ENCODE measurements at regions not wholly inside any gene's neighbourhood (a gene's known extent, or its start where the extent isn't known, plus 50 kb on each side); places are given as distances from the start of the nearest gene placed in this dataset.
"Not testable (repeated sequence)": the region's sequence is repeated elsewhere in the genome, so short reads cannot be mapped to it uniquely, and the experiment has no call there.

DNA sequence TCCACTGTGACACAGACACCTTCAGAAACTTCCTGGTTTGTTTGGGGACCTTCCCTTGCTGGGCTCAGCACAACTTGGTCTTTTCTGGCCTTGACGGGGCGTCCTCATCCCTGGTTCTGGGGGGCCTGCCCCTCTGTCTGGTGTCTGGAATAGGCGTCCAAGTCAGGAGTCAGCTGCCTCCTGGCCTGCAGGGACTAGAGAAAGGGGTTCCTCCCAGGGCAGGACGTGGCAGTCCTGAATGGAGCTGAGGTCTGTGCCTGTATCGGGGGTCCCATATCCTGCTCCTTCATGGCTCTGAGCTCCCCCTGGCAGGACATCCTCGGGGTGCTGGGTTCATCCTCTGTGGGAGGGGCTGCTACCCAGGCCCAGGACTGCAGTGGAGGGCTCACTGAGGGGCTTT lies 384.0 kb downstream of the TMEM121 start:
- Histone ChIP-seq H3K4me2 (ENCODE audit: low read length) (no peak overlapping the region), H3K4me3 (ENCODE audit: insufficient read depth, low read depth, low read length) (no peak overlapping the region), H3K79me2 (ENCODE audit: insufficient read depth, low read length) (no peaks in the 10 kb centered on the region), H4K20me1 (ENCODE audit: insufficient read depth, low read length) (no peaks in the 10 kb centered on the region), H3K9ac (ENCODE audit: low read length) (no peak overlapping the region), H3K36me3 (ENCODE audit: insufficient read depth, low read length) (no peaks in the 10 kb centered on the region), H3K9me3 (ENCODE audit: insufficient read depth, low read depth, low read length) (peaks cover 3% of the 10 kb centered on the region), H3K27me3 (ENCODE audit: insufficient read depth, low read length) (no peaks in the 10 kb centered on the region), H3K27ac (ENCODE audit: low read depth, low read length) (no peak overlapping the region), H3K4me1 (ENCODE audit: insufficient read depth, low read length) (no peaks in the 10 kb centered on the region), H2AFZ (ENCODE audit: low read depth, low read length) (no peak overlapping the region)
- Mint-ChIP-seq H3K27me3 (ENCODE audit: low read depth, unreplicated experiment) (no peaks in the 10 kb centered on the region), H3K36me3 (ENCODE audit: low read depth, unreplicated experiment) (no peaks in the 10 kb centered on the region), H3K9me3 (ENCODE audit: unreplicated experiment) (peaks cover 29% of the 10 kb centered on the region), H3K27ac (ENCODE audit: unreplicated experiment) (no peak overlapping the region), H3K4me1 (ENCODE audit: low read depth, unreplicated experiment) (no peaks in the 10 kb centered on the region), H3K4me3 (ENCODE audit: unreplicated experiment) (no peak overlapping the region)
- TF ChIP-seq, protein P1, sequence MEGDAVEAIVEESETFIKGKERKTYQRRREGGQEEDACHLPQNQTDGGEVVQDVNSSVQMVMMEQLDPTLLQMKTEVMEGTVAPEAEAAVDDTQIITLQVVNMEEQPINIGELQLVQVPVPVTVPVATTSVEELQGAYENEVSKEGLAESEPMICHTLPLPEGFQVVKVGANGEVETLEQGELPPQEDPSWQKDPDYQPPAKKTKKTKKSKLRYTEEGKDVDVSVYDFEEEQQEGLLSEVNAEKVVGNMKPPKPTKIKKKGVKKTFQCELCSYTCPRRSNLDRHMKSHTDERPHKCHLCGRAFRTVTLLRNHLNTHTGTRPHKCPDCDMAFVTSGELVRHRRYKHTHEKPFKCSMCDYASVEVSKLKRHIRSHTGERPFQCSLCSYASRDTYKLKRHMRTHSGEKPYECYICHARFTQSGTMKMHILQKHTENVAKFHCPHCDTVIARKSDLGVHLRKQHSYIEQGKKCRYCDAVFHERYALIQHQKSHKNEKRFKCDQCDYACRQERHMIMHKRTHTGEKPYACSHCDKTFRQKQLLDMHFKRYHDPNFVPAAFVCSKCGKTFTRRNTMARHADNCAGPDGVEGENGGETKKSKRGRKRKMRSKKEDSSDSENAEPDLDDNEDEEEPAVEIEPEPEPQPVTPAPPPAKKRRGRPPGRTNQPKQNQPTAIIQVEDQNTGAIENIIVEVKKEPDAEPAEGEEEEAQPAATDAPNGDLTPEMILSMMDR (IDR thresholded peaks at IDR 0.05; ENCODE audit: insufficient read depth, low read depth, low read length) = no peak
- no peak for TF ChIP-seq EZH2 (IDR thresholded peaks at IDR 0.05; ENCODE audit: insufficient read depth, low read length)
- no peak for FAIRE-seq
- no peak for DNase-seq (ENCODE audit: low read depth)

DNA sequence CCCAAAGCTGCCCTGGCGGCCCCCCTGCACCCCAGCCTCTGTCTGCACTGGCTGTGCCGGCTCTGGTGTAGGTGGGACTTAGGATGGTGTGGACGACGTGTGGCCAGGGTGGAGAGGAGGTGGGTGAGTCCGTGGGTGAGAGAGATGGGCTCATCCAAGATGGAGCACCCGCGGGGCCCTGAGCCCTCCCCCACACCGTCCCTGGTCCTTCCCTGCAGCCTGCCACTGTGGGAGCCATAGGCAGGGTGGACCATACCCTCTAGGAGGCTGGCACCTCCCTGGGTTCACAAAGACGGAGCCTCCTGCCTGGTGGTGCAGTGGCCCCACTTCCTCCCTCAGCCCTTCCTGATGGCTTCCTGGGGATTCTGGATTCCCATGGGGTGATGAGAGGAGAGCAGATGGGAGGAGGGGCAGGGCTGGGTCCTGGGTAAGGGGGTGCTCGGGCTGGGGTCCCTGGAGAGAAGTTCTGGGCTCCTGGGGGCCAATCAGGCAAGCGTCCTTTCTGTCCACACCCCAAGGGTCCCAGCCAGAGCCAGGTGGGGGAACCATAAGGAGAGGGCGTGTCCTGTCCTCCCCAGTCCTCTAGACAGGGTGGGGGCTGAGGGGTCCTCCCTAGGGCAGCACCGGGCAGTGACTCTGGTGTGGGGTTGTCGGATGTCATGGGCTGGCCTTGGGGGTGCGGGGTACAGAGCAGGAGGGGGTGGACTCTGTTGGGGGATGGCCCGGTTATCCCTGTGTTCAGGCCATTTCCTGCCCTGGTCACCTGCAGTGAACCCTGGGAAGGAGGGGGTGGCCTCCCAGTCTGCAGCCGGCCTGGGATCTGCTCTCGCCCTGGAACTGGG lies 384.8 kb downstream of the TMEM121 start:
- Histone ChIP-seq H3K27me3 (ENCODE audit: insufficient read depth, low read length) (no peaks in the 10 kb centered on the region), H3K9ac (ENCODE audit: low read length) (no peak overlapping the region), H3K79me2 (ENCODE audit: insufficient read depth, low read length) (no peaks in the 10 kb centered on the region), H3K9me3 (ENCODE audit: insufficient read depth, low read depth, low read length) (peaks cover 3% of the 10 kb centered on the region), H3K4me1 (ENCODE audit: insufficient read depth, low read length) (no peaks in the 10 kb centered on the region), H3K4me3 (ENCODE audit: insufficient read depth, low read depth, low read length) (no peak overlapping the region), H3K27ac (ENCODE audit: low read depth, low read length) (no peak overlapping the region), H2AFZ (ENCODE audit: low read depth, low read length) (no peak overlapping the region), H3K4me2 (ENCODE audit: low read length) (no peak overlapping the region), H4K20me1 (ENCODE audit: insufficient read depth, low read length) (no peaks in the 10 kb centered on the region), H3K36me3 (ENCODE audit: insufficient read depth, low read length) (no peaks in the 10 kb centered on the region)
- FAIRE-seq (no peak), DNase-seq (ENCODE audit: low read depth) (no peak)
- Mint-ChIP-seq H3K27me3 (ENCODE audit: low read depth, unreplicated experiment) (no peaks in the 10 kb centered on the region), H3K36me3 (ENCODE audit: low read depth, unreplicated experiment) (no peaks in the 10 kb centered on the region), H3K27ac (ENCODE audit: unreplicated experiment) (no peak overlapping the region), H3K4me3 (ENCODE audit: unreplicated experiment) (no peak overlapping the region), H3K4me1 (ENCODE audit: low read depth, unreplicated experiment) (no peaks in the 10 kb centered on the region), H3K9me3 (ENCODE audit: unreplicated experiment) (peaks cover 35% of the 10 kb centered on the region)
- TF ChIP-seq, protein P1 (IDR thresholded peaks at IDR 0.05; ENCODE audit: insufficient read depth, low read depth, low read length) = no peak
- TF ChIP-seq EZH2 (IDR thresholded peaks at IDR 0.05; ENCODE audit: insufficient read depth, low read length) = no peak

DNA sequence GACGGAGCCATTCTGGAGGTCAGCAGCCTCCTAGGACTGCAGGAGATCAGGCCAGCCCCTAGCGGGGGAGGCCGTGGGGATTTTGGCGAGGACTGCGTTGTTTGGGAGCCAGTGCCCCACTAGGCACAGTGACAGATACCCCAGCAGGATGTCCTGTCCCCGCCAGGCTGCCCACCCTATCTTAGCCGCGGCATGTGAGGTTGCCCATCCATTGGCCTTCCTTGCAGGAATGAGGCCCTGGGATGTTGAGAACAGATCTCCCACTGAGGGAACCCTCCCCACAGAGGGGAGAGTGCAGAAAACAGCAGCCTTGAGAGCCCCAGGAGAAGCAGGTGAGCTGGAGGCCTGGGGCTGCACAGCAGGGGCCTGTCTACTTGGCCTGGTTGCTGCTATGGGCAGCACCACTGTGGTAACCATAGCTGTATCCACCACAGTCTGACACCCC lies 385.5 kb downstream of the TMEM121 start:
- H3K27ac Mint-ChIP-seq (ENCODE audit: unreplicated experiment); H3K4me1 Mint-ChIP-seq (ENCODE audit: low read depth, unreplicated experiment); FAIRE-seq; H3K36me3 ChIP-seq (ENCODE audit: insufficient read depth, low read length); H3K9me3 ChIP-seq (ENCODE audit: insufficient read depth, low read depth, low read length); H3K36me3 Mint-ChIP-seq (ENCODE audit: low read depth, unreplicated experiment); H3K4me3 Mint-ChIP-seq (ENCODE audit: unreplicated experiment); H3K27me3 ChIP-seq (ENCODE audit: insufficient read depth, low read length); H3K27me3 Mint-ChIP-seq (ENCODE audit: low read depth, unreplicated experiment); H4K20me1 ChIP-seq (ENCODE audit: insufficient read depth, low read length); H3K79me2 ChIP-seq (ENCODE audit: insufficient read depth, low read length); H3K27ac ChIP-seq (ENCODE audit: low read depth, low read length); H3K4me2 ChIP-seq (ENCODE audit: low read length); DNase-seq (ENCODE audit: low read depth); H3K4me3 ChIP-seq (ENCODE audit: insufficient read depth, low read depth, low read length); H3K4me1 ChIP-seq (ENCODE audit: insufficient read depth, low read length); H2AFZ ChIP-seq (ENCODE audit: low read depth, low read length); H3K9ac ChIP-seq (ENCODE audit: low read length): not testable (repeated sequence)
- peaks cover 33% of the 10 kb centered on the region for H3K9me3 Mint-ChIP-seq (ENCODE audit: unreplicated experiment)
